Bronchial epithelial cell (primary cell): ENCODE measurements at regions not wholly inside any gene's neighbourhood (a gene's known extent, or its start where the extent isn't known, plus 50 kb on each side); places are given as distances from the start of the nearest gene placed in this dataset.

Experiments used
- DNase-seq: peaks from one replicate; pipeline ENCODE4 v3.0.0-alpha.2; 2010; ENCODE audit warnings: low read depth
- FAIRE-seq: peaks from 2 replicates; lab custom pipeline; 2011; peaks lifted over from hg19 to GRCh38; lab: Jason Lieb, UNC
- H3K27me3 ChIP-seq: 2 replicates; pipeline ENCODE4 v1.5.1; 2011; ENCODE audit warnings: low read length; ENCODE audit not compliant: control insufficient read depth, insufficient read depth
- H3K36me3 ChIP-seq: 2 replicates; pipeline ENCODE4 v1.5.1; 2011; ENCODE audit warnings: low read length; ENCODE audit not compliant: control insufficient read depth, insufficient read depth
- H3K4me3 ChIP-seq: 2 replicates; pipeline ENCODE4 v1.5.1; 2011; ENCODE audit warnings: mild to moderate bottlenecking, low read depth, low read length, control low read depth
- CTCF ChIP-seq: IDR thresholded peaks from 2 replicates; pipeline ENCODE4 v1.5.1; 2011; ENCODE audit warnings: mild to moderate bottlenecking, moderate library complexity, low read length, control low read depth, inconsistent platforms; ENCODE audit not compliant: insufficient read depth, severe bottlenecking

GRCh38 chr6:121533321-121533841 is 97.9 kb downstream of the GJA1 start:
- Histone ChIP-seq H3K4me3 (no peak overlapping the region), H3K36me3 (no peaks in the 10 kb centered on the region), H3K27me3 (no peaks in the 10 kb centered on the region)
- FAIRE-seq (no peak), DNase-seq (peak; percentile 49)
- no peak for TF ChIP-seq CTCF

- FAIRE-seq: no peak
Observed at GRCh38 chr6:121535777-121536176, 100.3 kb downstream of the GJA1 start.

GRCh38 chr6:121536345-121536744 is 100.9 kb downstream of the GJA1 start:
- Histone ChIP-seq H3K4me3 (no peak overlapping the region), H3K27me3 (no peaks in the 10 kb centered on the region), H3K36me3 (no peaks in the 10 kb centered on the region)
- FAIRE-seq (no peak), DNase-seq (no peak)
- no peak for TF ChIP-seq CTCF

More at GRCh38 chr6:121535777-121536176, 100.3 kb downstream of the GJA1 start:
- H3K27me3 ChIP-seq: no peaks in the 10 kb centered on the region
- H3K4me3 ChIP-seq: no peak overlapping the region
- DNase-seq: no peak
- TF ChIP-seq CTCF: no peak
- no peaks in the 10 kb centered on the region for H3K36me3 ChIP-seq

- no peak for FAIRE-seq
- no peak for TF ChIP-seq CTCF
Observed at GRCh38 chr6:121539439-121539838, 104.0 kb downstream of the GJA1 start.

GRCh38 chr6:121540210-121540609 is 104.8 kb downstream of the GJA1 start:
- FAIRE-seq (no peak), DNase-seq (no peak)
- Histone ChIP-seq H3K36me3 (no peaks in the 10 kb centered on the region), H3K4me3 (no peak overlapping the region), H3K27me3 (no peaks in the 10 kb centered on the region)
- no peak for TF ChIP-seq CTCF

More at GRCh38 chr6:121539439-121539838, 104.0 kb downstream of the GJA1 start:
- peak; percentile 54 for DNase-seq
- Histone ChIP-seq H3K36me3 (no peaks in the 10 kb centered on the region), H3K27me3 (no peaks in the 10 kb centered on the region), H3K4me3 (no peak overlapping the region)

GRCh38 chr6:121544691-121545090 is 109.2 kb downstream of the GJA1 start:
- Histone ChIP-seq H3K4me3 (no peak overlapping the region), H3K27me3 (no peaks in the 10 kb centered on the region), H3K36me3 (no peaks in the 10 kb centered on the region)
- FAIRE-seq (no peak), DNase-seq (peak; percentile 25)
- TF ChIP-seq CTCF: no peak
